IMR-90 (cell line): ENCODE measurements at regions not wholly inside any gene's neighbourhood (a gene's known extent, or its start where the extent isn't known, plus 50 kb on each side); places are given as distances from the start of the nearest gene placed in this dataset.
"Not testable (repeated sequence)": the region's sequence is repeated elsewhere in the genome, so short reads cannot be mapped to it uniquely, and the experiment has no call there.

Source experiments
- BHLHE40 ChIP-seq: fragments of 150-350 bp; IDR thresholded peaks from 2 replicates; pipeline ENCODE4 v1.6.1; 2016; ENCODE audit warnings: mild to moderate bottlenecking, low read depth, low read length
- CEBPB ChIP-seq: IDR thresholded peaks from 2 replicates; pipeline ENCODE4 v1.6.1; 2012; ENCODE audit warnings: low read depth, low read length, improper control_type of control experiment
- CHD1 ChIP-seq: IDR thresholded peaks from 2 replicates; pipeline ENCODE4 v1.6.1; 2012; ENCODE audit warnings: low read depth, low read length, improper control_type of control experiment
- MAFK ChIP-seq: IDR thresholded peaks from 2 replicates; pipeline ENCODE4 v1.6.1; 2012; ENCODE audit warnings: low read depth, low read length, improper control_type of control experiment
- MAZ ChIP-seq: IDR thresholded peaks from 2 replicates; pipeline ENCODE4 v1.6.1; 2012; ENCODE audit warnings: low read depth, mild to moderate bottlenecking, low read length, improper control_type of control experiment, moderate library complexity, borderline replicate concordance
- MXI1 ChIP-seq: IDR thresholded peaks from 2 replicates; pipeline ENCODE4 v1.6.1; 2012; ENCODE audit warnings: low read depth, mild to moderate bottlenecking, low read length, moderate library complexity, borderline replicate concordance
- NFE2L2 ChIP-seq: fragments of 150-350 bp; IDR thresholded peaks from 2 replicates; pipeline ENCODE4 v1.6.1; 2016; ENCODE audit warnings: low read depth, mild to moderate bottlenecking, low read length
- POLR2A ChIP-seq: IDR thresholded peaks from 2 replicates; pipeline ENCODE4 v1.6.1; 2012; ENCODE audit warnings: mild to moderate bottlenecking, low read depth, low read length
- RAD21 ChIP-seq: IDR thresholded peaks from 2 replicates; pipeline ENCODE4 v1.6.1; 2012; ENCODE audit warnings: low read length, improper control_type of control experiment
- RFX5 ChIP-seq: IDR thresholded peaks from 2 replicates; pipeline ENCODE4 v1.8.0; 2012; ENCODE audit warnings: low read depth, mild to moderate bottlenecking, low read length, moderate library complexity
- SMC3 ChIP-seq: fragments of 150-350 bp; IDR thresholded peaks from 2 replicates; pipeline ENCODE4 v1.6.1; 2016; ENCODE audit warnings: low read depth, mild to moderate bottlenecking, antibody characterized with exemption, low read length, moderate library complexity
- TF ChIP-seq, protein P1 (sequence below): conservative IDR thresholded peaks from 2 replicates; pipeline ENCODE4 v1.5.1; 2012; ENCODE audit warnings: mild to moderate bottlenecking, low read depth, low read length, improper control_type of control experiment
- TF ChIP-seq, protein P2 (sequence below): fragments of 150-350 bp; IDR thresholded peaks from 2 replicates; pipeline ENCODE4 v1.6.1; 2017; ENCODE audit warnings: mild to moderate bottlenecking, antibody characterized with exemption, low read length, low read depth
- TF ChIP-seq, protein P3 (sequence below): fragments of 150-350 bp; IDR thresholded peaks from 2 replicates; pipeline ENCODE4 v1.6.1; 2016; ENCODE audit warnings: low read depth, mild to moderate bottlenecking, low read length, moderate library complexity, borderline replicate concordance

DNA sequence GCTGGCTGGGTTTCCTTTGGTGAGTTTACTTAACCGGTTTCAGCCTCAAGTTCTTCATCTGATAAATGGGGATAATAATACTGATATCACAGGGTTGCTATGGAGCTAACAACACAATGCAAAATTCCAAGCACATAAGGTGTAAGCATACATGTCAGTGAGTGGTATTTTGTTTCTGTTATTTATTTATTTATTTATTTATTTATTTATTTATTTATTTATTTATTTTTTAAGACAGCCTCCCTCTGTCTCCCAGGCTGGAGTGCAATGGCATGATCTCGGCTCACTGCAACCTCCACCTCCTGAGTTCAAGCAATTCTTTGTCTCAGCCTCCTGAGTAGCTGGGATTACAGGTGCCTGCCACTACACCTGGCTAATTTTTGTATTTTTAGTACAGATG, 1287.4 kb upstream of the TMEM132C start:
- not testable (repeated sequence) for TF ChIP-seq POLR2A, SMC3, MAFK, RAD21, MXI1, CHD1, NFE2L2, BHLHE40, RFX5, MAZ, CEBPB
- TF ChIP-seq, protein P1, sequence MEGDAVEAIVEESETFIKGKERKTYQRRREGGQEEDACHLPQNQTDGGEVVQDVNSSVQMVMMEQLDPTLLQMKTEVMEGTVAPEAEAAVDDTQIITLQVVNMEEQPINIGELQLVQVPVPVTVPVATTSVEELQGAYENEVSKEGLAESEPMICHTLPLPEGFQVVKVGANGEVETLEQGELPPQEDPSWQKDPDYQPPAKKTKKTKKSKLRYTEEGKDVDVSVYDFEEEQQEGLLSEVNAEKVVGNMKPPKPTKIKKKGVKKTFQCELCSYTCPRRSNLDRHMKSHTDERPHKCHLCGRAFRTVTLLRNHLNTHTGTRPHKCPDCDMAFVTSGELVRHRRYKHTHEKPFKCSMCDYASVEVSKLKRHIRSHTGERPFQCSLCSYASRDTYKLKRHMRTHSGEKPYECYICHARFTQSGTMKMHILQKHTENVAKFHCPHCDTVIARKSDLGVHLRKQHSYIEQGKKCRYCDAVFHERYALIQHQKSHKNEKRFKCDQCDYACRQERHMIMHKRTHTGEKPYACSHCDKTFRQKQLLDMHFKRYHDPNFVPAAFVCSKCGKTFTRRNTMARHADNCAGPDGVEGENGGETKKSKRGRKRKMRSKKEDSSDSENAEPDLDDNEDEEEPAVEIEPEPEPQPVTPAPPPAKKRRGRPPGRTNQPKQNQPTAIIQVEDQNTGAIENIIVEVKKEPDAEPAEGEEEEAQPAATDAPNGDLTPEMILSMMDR = not testable (repeated sequence)
- TF ChIP-seq, protein P2, sequence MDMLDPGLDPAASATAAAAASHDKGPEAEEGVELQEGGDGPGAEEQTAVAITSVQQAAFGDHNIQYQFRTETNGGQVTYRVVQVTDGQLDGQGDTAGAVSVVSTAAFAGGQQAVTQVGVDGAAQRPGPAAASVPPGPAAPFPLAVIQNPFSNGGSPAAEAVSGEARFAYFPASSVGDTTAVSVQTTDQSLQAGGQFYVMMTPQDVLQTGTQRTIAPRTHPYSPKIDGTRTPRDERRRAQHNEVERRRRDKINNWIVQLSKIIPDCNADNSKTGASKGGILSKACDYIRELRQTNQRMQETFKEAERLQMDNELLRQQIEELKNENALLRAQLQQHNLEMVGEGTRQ = not testable (repeated sequence)
- TF ChIP-seq, protein P3, sequence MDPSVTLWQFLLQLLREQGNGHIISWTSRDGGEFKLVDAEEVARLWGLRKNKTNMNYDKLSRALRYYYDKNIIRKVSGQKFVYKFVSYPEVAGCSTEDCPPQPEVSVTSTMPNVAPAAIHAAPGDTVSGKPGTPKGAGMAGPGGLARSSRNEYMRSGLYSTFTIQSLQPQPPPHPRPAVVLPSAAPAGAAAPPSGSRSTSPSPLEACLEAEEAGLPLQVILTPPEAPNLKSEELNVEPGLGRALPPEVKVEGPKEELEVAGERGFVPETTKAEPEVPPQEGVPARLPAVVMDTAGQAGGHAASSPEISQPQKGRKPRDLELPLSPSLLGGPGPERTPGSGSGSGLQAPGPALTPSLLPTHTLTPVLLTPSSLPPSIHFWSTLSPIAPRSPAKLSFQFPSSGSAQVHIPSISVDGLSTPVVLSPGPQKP = not testable (repeated sequence)
